DOHH2 (cell line): ENCODE measurements at regions not wholly inside any gene's neighbourhood (a gene's known extent, or its start where the extent isn't known, plus 50 kb on each side); places are given as distances from the start of the nearest gene placed in this dataset.

Source experiments
- EZH2phosphoT487 ChIP-seq: fragments of 200-600 bp; sonication (generic); IDR thresholded peaks from 2 replicates; pipeline ENCODE4 v1.6.1; 2017; ENCODE audit warnings: borderline replicate concordance, mild to moderate bottlenecking, antibody characterized with exemption, low read length, moderate library complexity, mixed read lengths
- TF ChIP-seq, protein P1 (sequence below): fragments of 200-600 bp; sonication (generic); IDR thresholded peaks from one replicate; pipeline ENCODE4 v1.5.1; 2014; ENCODE audit warnings: antibody characterized with exemption, mild to moderate bottlenecking, low read depth, low read length; ENCODE audit not compliant: poor library complexity, severe bottlenecking

DNA sequence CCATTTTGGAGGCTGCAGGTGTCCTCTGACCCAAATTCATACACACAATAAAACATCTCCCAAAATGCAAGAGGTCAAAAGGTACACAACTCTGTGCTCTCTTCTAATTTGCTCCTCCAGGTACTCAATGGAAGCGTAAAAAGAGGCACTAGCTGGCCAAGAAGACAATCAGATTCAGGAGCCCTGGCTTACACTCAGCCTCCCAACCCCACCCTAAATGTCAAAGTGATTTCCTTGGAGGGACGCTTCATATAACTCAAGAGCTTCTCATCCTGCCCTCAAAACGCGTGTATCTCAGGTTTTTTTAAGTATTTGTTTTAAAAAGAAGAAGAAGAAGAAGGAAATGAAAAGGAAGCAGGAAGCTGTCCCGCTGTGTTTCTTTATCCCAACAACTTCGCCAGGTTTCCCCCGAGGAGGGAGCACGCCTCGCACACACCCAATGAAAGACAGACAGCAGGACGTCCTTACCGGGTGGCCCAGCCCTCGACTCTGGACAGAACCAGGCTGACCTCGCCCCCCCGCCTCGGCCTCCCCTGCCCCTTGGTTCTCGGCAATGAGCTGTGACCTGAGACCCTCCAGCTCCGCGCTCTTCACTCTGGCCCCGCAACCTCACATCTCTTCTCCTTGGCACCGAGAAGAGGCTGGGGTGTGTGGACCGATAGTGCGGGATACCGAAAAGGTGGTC, 620.7 kb upstream of the ZNF385D start:
- TF ChIP-seq, protein P1, sequence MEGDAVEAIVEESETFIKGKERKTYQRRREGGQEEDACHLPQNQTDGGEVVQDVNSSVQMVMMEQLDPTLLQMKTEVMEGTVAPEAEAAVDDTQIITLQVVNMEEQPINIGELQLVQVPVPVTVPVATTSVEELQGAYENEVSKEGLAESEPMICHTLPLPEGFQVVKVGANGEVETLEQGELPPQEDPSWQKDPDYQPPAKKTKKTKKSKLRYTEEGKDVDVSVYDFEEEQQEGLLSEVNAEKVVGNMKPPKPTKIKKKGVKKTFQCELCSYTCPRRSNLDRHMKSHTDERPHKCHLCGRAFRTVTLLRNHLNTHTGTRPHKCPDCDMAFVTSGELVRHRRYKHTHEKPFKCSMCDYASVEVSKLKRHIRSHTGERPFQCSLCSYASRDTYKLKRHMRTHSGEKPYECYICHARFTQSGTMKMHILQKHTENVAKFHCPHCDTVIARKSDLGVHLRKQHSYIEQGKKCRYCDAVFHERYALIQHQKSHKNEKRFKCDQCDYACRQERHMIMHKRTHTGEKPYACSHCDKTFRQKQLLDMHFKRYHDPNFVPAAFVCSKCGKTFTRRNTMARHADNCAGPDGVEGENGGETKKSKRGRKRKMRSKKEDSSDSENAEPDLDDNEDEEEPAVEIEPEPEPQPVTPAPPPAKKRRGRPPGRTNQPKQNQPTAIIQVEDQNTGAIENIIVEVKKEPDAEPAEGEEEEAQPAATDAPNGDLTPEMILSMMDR = no peak
- no peak for TF ChIP-seq EZH2phosphoT487
